ENCODE measurements at regions not wholly inside any gene's neighbourhood (a gene's known extent, or its start where the extent isn't known, plus 50 kb on each side); places are given as distances from the start of the nearest gene placed in this dataset.

DNA sequence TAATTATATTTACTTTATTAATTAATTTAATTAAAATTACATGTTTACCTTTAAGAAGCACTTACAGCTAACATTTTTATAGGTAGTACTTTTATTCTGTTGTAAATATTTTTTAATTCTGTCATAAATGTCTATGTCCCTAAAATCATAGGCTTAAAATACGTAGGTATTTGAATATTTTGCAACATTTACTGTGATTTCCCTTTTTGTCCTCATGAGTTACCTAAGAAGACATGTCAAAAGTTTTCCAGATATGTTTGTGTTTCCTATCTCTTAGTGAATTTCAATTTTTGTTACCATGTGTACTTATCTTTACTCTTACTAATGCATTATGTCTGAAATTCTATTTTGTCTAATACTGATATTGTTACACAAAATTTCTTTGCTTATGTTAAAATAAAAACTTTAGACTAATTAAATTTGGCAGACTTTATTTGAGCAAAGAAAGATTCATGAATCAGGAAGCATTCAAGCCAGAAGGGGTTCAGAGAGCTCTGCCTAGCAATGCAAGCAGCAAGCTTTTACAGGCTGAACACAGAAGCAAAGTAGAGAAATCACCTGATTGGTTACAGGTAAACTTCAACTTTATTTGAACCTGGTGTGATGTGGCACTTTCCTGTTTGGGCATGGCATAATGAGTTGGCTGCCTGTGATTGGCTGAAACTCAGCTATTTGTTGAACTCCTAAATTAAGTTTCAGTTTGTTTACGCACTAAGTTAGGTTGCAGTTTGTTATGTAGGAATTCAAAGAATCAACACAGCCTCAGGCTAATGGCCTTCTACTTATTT, 123.2 kb upstream of the TMEM170B start:
- Histone ChIP-seq H3K27ac (ENCODE audit: low read depth, low read length) (no peak overlapping the region), H3K4me1 (ENCODE audit: control insufficient read depth, low read length) (peaks cover 38% of the 10 kb centered on the region), H4K20me1 (ENCODE audit: control insufficient read depth, insufficient read depth, low read depth, low read length) (no peaks in the 10 kb centered on the region), H3K79me2 (ENCODE audit: control insufficient read depth, low read length) (no peaks in the 10 kb centered on the region), H3K9me3 (ENCODE audit: control insufficient read depth, insufficient read depth, low read length) (peaks cover 11% of the 10 kb centered on the region; the same call in 1 of the 2 replicates), H3F3A (ENCODE audit: control insufficient read depth, insufficient read depth) (no peaks in the 10 kb centered on the region), H3K27me3 (ENCODE audit: control insufficient read depth, low read length) (no peaks in the 10 kb centered on the region), H3K4me3 (ENCODE audit: low read length) (no peak overlapping the region), H3K36me3 (ENCODE audit: control insufficient read depth, low read length) (no peaks in the 10 kb centered on the region), H3K4me2 (ENCODE audit: low read length) (peak overlapping the region; percentile 9; the same call in 1 of the 2 replicates), H3K9me2 (replicated peaks; ENCODE audit: control insufficient read depth, low read length) (no peaks in the 10 kb centered on the region)
- TF ChIP-seq EZH2phosphoT487 (IDR thresholded peaks at IDR 0.05; ENCODE audit: borderline replicate concordance, low read length) (no peak), CTCF (IDR thresholded peaks at IDR 0.05; ENCODE audit: low read depth, low read length, poor library complexity, severe bottlenecking) (no peak)

GRCh38 chr6:11413728-11414127, 123.8 kb upstream of the TMEM170B start:
- Histone ChIP-seq H4K20me1 (ENCODE audit: control insufficient read depth, insufficient read depth, low read depth, low read length) (no peaks in the 10 kb centered on the region), H3K4me3 (ENCODE audit: low read length) (no peak overlapping the region), H3K4me2 (ENCODE audit: low read length) (no peak overlapping the region), H3K36me3 (ENCODE audit: control insufficient read depth, low read length) (no peaks in the 10 kb centered on the region), H3K9me3 (ENCODE audit: control insufficient read depth, insufficient read depth, low read length) (peaks cover 11% of the 10 kb centered on the region; the same call in 1 of the 2 replicates), H3K9me2 (replicated peaks; ENCODE audit: control insufficient read depth, low read length) (no peaks in the 10 kb centered on the region), H3K4me1 (ENCODE audit: control insufficient read depth, low read length) (peaks cover 38% of the 10 kb centered on the region), H3K27ac (ENCODE audit: low read depth, low read length) (no peak overlapping the region), H3K79me2 (ENCODE audit: control insufficient read depth, low read length) (no peaks in the 10 kb centered on the region), H3F3A (ENCODE audit: control insufficient read depth, insufficient read depth) (no peaks in the 10 kb centered on the region), H3K27me3 (ENCODE audit: control insufficient read depth, low read length) (no peaks in the 10 kb centered on the region)
- no peak for TF ChIP-seq EZH2phosphoT487 (IDR thresholded peaks at IDR 0.05; ENCODE audit: borderline replicate concordance, low read length)
- no peak for TF ChIP-seq CTCF (IDR thresholded peaks at IDR 0.05; ENCODE audit: low read depth, low read length, poor library complexity, severe bottlenecking)

DNA sequence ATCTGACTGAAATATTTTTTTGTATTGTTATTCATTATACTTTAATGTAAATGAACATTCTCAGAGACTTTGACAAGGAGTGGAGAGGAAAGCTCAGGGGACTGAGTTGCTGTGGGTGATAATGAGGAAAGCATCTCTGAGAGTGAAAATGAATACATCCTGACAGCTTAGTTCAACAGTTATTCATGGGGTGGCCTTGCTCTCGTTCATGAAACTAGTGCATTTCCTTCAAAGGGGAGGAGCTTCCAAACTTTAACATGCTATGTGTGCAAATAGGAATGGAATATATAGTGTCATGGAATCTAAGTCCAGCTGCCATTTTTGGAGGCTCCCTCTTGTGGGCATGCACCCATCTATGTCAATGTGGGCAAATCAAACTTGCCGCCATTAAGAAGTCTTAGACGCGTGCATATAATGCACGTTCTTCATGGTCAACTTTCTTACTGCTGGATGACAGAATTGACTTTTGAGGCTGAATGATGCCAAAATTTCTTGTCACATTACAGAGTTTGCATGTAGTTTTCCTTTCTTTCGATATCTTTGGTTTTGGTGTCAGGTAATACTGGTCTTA, 124.3 kb upstream of the TMEM170B start:
- Histone ChIP-seq H4K20me1 (ENCODE audit: control insufficient read depth, insufficient read depth, low read depth, low read length) (no peaks in the 10 kb centered on the region), H3K36me3 (ENCODE audit: control insufficient read depth, low read length) (no peaks in the 10 kb centered on the region), H3K4me2 (ENCODE audit: low read length) (no peak overlapping the region), H3K4me3 (ENCODE audit: low read length) (no peak overlapping the region), H3K9me3 (ENCODE audit: control insufficient read depth, insufficient read depth, low read length) (peaks cover 11% of the 10 kb centered on the region; the same call in 1 of the 2 replicates), H3K4me1 (ENCODE audit: control insufficient read depth, low read length) (peaks cover 38% of the 10 kb centered on the region), H3F3A (ENCODE audit: control insufficient read depth, insufficient read depth) (no peaks in the 10 kb centered on the region), H3K27me3 (ENCODE audit: control insufficient read depth, low read length) (no peaks in the 10 kb centered on the region), H3K79me2 (ENCODE audit: control insufficient read depth, low read length) (no peaks in the 10 kb centered on the region), H3K9me2 (replicated peaks; ENCODE audit: control insufficient read depth, low read length) (no peaks in the 10 kb centered on the region), H3K27ac (ENCODE audit: low read depth, low read length) (no peak overlapping the region)
- peak; percentile 24 for TF ChIP-seq CTCF (IDR thresholded peaks at IDR 0.05; ENCODE audit: low read depth, low read length, poor library complexity, severe bottlenecking)
- TF ChIP-seq EZH2phosphoT487 (IDR thresholded peaks at IDR 0.05; ENCODE audit: borderline replicate concordance, low read length), result no peak
